Neural progenitor cell (in vitro differentiated cells): ENCODE measurements at regions not wholly inside any gene's neighbourhood (a gene's known extent, or its start where the extent isn't known, plus 50 kb on each side); places are given as distances from the start of the nearest gene placed in this dataset.

ENCODE experiments used
- EZH2 ChIP-seq: fragments of 200-600 bp; sonication (generic); IDR thresholded peaks from 2 replicates; pipeline ENCODE4 v1.6.1; 2017; ENCODE audit warnings: antibody characterized with exemption, mild to moderate bottlenecking, moderate library complexity
- EZH2phosphoT487 ChIP-seq: fragments of 200-600 bp; sonication (generic); IDR thresholded peaks from 2 replicates; pipeline ENCODE4 v1.6.1; 2017; ENCODE audit warnings: antibody characterized with exemption
- TF ChIP-seq, protein P1 (sequence below): fragments of 200-600 bp; sonication (generic); IDR thresholded peaks from 2 replicates; pipeline ENCODE4 v1.5.1; 2017; ENCODE audit warnings: antibody characterized with exemption, mild to moderate bottlenecking

DNA sequence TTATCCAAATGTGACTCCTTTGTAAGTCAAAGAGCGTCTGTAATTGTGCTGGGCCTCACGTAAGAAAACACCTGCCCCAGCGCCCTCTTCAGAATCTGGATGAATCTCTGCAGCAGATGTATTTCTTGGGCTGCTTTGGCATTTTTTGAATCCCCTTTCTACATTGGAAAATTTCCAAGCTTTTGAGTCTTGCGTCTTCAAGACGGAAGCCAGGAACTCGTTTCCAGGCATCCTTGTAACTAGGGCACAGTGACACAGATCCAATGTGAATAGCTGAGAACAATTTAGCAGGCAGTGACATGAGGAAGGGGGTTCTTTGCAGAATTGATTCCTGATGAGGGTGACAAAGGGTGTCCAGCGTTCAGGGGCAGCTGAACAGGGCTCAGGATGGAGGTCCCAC, 862.3 kb downstream of the TYW1 start:
- TF ChIP-seq, protein P1, sequence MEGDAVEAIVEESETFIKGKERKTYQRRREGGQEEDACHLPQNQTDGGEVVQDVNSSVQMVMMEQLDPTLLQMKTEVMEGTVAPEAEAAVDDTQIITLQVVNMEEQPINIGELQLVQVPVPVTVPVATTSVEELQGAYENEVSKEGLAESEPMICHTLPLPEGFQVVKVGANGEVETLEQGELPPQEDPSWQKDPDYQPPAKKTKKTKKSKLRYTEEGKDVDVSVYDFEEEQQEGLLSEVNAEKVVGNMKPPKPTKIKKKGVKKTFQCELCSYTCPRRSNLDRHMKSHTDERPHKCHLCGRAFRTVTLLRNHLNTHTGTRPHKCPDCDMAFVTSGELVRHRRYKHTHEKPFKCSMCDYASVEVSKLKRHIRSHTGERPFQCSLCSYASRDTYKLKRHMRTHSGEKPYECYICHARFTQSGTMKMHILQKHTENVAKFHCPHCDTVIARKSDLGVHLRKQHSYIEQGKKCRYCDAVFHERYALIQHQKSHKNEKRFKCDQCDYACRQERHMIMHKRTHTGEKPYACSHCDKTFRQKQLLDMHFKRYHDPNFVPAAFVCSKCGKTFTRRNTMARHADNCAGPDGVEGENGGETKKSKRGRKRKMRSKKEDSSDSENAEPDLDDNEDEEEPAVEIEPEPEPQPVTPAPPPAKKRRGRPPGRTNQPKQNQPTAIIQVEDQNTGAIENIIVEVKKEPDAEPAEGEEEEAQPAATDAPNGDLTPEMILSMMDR: no peak
- TF ChIP-seq EZH2: no peak
- TF ChIP-seq EZH2phosphoT487: no peak
